GM21737 (cell line): ENCODE measurements at regions not wholly inside any gene's neighbourhood (a gene's known extent, or its start where the extent isn't known, plus 50 kb on each side); places are given as distances from the start of the nearest gene placed in this dataset.
"Not testable (repeated sequence)": the region's sequence is repeated elsewhere in the genome, so short reads cannot be mapped to it uniquely, and the experiment has no call there.

Experiments
- ATAC-seq: cut with Tn5 transposase; IDR thresholded peaks from one replicate; pipeline ENCODE4 v1.9.1; 2021; ENCODE audit warnings: mild to moderate bottlenecking, moderate library complexity; ENCODE audit not compliant: unreplicated experiment

DNA sequence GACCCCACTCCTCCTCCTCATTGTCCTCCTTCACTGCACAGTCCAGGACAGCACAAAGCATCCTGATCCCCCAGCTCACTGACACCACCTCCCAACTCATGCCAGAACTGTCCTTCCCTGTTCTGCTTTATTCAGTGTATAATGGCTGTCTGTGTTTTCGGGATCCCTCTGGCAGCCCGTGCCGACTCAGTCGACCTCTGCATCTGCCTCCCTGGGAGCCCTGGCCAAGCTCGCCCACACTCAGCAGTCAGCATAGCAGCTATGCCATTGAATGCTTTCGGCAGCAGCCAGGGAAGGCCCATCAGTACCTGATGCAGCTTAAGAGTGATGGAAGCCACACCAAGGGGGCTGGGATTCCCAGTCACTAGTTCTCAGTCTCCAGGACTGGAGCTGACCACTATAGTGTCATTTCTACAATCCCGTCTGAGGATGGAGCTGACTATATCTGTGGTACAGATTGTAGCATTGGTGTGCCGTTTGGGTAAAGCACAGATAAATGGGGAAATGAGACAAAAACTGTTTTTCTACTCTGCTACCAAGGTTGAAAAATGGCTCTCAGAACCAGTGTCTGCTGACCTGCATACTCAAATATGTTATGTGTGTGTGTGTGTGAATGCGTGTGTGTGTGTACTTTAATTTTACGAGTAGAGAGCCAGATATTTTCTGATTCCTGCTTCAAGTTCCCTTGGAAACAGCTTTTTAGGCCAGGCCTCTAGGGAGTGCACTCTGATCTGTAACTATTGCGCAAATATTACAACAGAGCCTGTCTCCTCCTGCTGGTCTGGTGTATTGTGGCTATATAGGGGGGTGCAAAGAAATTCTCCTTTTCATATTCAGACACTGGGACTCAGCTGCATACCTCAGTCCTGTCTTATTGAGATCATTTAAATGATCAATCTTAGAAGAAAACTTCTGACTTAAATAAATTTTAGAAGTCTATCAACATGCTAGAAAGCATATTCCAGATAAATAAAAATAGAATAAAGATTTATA is 78.8 kb upstream of the TOP3B start:
- ATAC-seq, result no peak

DNA sequence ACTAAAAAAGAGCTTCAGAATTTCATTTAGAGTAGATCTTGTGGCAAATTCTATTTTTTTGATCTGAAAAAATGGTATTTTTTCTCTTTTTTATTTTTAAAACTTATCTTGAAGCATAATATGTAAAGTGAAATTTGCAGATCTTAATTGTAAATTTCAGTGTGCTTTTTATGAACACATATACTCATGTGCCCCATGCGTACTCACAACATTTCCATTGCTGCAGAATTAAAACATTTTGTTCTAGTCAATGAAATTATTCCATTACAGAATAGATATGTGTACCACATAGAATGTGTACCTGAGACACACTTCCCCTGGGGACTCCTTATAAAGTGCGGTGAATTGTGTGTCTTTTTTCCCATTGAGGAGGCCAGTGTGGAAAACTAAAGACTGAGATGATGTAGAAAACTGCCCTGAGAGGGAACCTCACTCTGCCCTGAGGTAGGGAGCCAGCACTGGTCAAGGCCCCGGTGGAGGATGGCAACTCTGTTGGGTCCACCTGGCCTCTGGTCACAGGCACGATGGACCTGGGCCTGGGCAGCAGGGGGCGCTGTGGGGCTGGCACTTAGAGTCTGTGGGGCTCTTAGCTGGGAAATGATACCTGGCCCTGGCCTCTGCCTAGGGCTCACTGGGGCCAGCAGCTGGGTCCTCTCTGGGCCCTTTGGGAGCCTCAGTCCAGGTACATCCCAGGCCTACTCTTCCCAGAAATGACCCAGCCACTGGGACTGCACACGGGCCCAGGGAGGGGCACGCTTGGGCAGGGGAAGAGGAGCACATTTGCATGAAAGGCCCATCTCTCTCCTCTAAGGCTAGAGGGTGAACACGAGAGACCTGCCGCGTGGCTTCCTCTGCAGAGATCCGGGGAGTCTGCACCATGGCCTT is 77.9 kb upstream of the TOP3B start:
- ATAC-seq, result peak; percentile 69

DNA sequence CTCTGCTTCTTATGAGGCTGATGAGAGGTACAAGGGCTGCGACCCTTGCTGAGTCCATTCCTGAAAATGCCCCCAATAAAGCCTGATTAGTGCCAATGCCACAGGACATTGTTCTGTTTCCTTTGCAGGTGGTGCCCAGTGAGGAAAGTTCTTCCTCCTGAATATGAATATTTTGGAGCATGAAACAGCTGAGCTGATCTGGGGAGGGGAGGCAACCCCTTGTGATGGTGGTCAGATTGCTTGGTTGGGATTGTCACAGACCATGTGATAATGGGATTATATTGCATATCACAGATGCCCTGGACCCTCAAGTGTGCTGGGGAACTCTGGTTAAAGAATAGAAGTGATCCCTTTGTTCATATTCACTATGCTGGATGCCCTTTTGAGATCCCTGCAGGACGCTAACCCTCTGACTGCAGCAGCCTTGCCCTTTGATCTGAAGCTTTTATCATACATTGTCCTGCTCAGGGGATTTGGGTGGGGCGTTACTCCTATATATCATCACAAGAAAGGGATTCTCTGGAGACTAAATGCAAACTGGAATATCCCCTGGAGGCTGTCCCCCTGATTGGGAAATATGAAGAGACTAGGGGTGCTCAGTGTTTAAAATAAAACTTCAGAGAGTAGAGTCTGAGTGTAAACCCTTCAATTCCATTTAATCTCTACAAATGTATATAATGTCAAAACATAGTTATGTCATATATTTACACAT is 76.9 kb upstream of the TOP3B start:
- ATAC-seq, result no peak

DNA sequence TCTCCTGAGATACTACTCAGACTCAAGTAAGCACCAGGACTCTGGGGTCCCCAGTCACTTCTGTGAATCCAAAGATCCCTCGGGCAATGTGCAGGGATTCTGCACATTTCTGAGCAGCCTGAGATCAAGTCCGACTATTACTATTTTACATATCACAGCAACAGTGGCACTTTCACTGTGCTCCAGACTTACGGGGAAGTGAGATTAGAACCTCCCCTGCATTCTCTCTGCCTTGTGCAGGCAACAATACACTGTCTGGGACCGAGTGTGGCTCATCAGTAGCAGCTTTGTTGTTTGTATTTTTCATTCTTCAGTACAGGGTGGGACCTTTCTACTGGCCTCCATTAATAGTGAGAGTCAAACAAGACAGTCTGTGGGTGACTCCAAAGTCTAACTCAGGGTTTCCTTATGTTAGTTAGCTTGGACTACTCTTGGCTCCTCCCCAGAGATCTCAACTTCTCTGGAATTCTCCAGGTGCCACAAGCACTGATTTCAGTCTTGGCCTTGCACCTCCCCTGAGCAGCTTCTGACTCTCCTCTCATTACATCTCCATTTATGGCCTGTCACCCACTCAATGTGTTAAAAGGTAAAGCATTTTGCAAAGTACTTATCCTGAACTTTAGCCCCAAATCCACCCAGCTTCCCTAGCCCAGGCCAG is 76.2 kb upstream of the TOP3B start:
- ATAC-seq, result no peak

DNA sequence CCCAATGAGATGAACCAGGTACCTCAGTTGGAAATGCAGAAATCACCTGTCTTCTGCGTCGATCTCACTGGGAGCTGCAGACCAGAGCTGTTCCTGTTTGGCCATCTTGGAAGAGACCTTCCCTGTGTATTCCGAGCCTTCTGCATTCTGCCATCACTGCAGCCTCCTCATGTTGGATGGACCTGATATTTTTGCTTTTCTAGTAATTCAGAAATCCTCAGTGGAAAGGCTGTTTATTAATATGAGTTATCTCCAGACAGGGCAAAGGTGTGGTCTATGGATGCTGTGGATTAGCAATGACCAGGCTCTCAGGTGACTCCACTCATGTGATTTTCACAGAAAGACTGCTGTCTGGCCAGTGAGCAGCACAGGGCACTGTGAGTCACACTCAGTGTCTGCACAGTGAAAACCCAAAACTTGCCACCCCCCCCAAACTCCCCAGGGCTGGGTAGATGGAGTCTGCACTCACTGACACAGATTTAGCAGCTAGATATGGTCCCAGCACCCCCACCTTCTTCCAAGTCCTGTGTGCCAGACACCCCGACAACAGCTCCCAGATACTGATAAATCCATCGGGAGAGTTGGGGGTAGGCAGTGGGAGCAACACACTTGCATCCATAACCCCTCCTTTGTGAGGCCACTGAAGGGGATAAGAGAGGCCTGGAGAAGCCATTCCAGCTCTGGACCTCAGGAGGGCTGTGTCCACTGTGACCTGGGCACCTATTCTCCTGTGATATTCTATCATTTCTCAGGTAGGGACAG is 75.2 kb upstream of the TOP3B start:
- ATAC-seq, result no peak

DNA sequence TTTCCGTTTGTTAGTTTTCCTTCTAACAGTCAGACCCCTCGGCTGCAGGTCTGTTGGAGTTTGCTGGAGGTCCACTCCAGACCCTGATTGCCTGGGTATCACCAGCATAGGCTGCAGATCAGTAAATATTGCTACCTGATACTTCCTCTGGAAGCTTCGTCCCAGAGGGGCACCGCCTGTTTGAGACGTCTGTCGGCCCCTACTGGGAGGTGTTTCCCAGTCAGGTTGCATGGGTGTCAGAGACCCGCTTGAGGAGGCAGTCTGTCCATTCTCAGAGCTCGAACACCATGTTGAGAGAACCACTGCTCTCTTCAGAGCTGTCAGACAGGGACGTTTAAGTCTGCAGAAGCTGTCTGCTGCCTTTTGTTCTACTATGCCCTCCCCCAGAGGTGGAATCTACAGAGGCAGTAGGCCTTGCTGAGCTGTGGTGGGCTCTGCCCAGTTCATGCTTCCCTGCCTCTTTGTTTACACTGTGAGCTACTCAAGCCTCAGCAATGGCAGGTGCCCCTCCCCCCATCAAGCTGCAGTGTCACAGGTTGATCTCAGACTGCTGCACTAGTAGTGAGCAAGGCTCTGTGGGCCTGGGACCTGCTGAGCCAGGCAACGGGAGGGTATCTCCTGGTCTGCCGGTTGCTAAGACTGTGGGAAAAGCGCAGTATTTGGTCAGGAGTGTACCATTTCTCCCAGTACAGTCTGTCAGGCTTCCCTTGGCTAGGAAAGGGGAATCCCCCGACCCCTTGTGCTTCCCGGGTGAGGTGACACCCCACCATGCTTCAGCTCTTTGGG is 74.4 kb upstream of the TOP3B start:
- not testable (repeated sequence) for ATAC-seq

DNA sequence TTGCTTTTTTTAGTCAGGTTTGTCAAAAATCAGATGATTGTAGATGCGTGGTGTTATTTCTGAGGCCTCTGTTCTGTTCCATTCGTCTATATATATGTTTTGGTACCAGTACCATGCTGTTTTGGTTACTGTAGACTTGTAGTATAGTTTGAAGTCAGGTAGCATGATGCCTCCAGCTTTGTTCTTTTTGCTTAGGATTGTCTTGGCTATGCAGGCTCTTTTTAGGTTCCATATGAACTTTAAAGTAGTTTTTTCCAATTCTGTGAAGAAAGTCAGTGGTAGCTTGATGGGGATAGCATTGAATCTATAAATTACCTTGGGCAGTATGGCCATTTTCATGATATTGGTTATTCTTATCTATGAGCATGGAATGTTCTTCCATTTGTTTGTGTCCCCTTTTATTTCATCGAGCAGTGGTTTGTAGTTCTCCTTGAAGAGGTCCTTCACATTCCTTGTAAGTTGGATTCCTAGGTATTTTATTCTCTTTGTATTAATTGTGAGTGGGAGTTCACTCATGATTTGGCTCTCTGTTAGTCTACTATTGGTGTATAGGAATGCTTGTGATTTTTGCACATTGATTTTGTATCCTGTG is 70.1 kb upstream of the TOP3B start:
- ATAC-seq, result not testable (repeated sequence)

DNA sequence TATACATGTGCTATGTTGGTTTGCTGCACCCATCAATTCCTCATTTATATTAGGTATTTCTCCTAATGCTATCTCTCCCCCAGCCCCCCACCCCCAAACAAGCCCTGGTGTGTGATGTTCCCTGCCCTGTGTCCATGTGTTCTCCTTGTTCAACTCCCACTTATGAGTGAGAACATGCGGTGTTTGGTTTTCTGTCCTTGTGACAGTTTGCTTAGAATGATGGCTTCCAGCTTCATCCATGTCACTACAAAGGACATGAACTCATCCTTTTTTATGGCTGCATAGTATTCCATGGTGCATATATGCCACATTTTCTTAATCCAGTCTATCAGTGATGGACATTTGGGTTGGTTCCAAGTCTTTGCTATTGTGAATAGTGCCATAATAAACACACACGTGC is 68.4 kb upstream of the TOP3B start:
- not testable (repeated sequence) for ATAC-seq

DNA sequence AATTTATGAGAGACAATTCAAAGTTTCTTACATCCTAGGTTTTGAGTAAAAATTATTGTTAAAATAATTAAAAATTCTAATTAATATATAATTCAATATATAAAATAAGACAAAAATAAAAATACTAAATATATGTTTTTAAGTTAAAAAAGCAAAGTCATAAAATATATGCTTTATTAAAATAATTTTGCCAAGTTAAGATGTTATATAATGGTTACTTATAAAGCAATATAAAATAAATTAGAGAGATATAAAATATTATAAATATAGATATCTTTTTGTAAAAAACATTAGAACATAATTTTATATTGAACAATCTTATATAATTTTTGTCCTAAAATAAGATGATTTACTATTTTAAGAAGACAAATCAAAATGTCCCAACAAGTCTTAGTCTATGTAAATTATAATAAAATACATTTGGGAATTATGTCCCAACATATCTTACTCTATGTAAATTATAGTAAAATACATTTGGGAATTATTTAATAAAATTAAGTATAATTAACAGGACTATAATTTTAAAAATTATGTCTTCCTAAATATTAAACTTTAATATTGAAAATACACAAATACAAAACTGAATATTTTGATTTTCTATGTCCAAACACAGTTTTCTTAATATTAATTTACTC is 67.7 kb upstream of the TOP3B start:
- ATAC-seq, result no peak

DNA sequence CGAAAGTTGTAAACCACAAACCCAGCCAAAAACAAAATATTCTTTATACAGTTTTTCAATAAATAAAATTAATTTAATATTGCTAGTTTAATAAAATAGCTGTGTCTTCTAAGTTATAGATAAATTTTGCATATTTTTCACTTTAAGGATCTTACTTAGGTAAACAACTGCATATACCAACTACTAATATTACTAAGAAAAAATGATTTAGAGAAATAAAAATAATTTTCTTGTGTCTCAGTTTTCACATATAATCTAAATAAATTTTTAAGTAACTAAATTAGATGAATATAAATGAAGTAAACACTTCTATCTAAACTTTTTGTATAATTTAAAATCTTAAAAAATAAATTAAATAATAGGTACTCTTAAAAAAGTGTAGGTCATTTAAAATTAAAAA is 67.1 kb upstream of the TOP3B start:
- ATAC-seq, result no peak

DNA sequence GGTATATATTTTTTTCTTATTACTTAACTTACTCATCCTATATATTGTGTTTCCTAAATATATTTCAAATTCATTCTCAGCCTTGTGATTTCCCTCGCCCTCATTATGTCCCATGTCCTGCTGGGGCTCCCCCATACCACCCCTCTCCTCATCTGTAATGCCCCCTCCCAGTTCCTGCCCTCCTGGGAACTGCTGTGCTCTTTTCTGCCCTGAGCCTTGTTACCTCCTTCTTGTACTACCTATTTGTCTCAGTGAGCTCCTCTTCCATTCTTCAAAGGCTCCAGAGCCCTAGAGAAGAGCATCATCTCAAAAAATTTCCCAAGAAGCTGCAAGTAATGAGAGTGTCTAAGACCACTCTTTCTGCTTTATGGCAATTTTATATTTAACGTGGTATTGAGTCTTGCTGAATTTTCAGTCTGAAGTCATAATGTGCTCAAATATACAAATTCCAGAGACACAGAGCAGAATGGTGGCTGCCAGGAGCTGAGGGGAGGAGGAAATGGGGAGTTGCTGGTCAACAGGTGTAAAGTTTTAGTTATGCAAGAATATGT is 66.5 kb upstream of the TOP3B start:
- ATAC-seq, result no peak

DNA sequence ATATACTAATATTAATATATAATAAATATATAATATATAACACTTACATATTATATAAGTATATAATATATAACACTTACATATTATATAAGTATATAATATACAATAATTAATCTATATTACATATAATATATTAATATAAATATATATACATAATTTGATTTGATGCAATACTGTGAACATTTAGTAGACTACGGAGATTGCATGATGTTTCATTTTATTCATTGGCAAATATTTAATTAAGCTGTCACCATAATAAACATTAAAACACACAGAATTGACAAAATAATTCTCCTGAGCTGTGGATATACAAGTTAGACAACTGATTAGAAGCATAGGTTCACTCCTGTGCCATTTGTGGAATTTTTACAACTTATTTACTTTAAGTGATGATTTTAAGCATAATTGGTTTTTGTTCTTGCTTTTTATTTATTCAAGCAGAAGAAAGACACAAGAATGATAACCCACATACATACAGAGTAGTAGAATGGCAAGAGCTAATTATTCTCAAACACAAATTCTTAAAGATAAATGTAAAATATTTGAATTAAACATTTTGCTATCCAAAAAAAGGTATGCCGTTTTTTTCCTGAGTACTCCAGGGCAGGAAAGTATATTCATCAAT is 65.8 kb upstream of the TOP3B start:
- ATAC-seq, result no peak

DNA sequence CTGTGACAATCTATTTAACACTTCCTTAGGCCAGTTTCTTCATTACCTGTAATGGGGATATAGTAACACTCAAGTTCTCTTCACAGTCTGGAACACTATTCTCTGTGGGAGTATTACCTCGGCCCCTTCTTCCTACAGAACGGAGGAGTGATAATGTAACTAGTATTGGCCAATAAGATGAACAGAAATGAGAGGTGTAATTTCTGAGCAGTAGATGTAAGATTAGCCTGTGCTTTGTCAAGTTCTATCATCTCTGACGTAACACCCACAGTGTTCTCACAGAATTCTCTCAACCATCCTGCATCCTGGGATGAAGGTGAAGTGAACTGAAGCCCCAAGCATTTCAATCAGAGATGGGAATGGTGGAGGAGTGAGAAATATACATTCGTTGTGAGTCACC is 65.2 kb upstream of the TOP3B start:
- ATAC-seq, result no peak

DNA sequence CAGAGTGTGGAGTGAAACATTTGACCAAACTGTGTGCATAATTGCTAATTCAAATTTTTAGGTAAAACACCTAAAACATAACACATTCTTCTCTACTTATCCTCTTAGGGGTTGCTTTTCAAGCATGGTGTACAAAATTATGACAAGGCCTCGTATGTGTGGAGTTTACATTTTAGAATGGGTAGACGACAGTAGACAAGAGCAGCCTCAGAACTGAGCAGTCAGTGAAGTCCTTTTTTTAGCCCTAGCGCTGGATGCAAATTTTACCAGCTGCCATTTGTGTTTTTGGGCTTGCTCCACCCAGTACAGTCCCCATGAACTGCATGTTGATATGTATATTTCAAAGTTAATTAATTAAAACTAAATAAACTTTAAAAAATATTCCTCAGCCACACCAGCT is 64.7 kb upstream of the TOP3B start:
- no peak for ATAC-seq

DNA sequence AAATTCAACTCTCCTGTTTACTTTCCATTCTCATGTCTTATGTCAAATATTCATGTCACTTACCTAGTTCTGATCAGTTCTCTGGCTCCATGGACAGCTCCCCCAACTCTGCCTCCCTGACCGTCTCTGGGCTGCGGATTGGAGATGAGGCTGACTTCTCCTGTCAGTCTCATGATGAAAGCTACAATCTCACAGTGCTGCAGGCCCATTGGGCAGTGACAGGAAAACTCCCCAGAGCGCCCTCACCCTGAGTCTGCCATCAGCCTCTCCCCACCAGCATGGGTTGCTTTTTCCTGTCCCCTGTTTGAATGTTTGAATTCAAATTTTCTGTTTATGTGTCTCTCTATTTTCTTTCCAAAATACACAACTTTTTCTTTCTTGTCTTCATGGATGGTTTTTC is 63.8 kb upstream of the TOP3B start:
- no peak for ATAC-seq

DNA sequence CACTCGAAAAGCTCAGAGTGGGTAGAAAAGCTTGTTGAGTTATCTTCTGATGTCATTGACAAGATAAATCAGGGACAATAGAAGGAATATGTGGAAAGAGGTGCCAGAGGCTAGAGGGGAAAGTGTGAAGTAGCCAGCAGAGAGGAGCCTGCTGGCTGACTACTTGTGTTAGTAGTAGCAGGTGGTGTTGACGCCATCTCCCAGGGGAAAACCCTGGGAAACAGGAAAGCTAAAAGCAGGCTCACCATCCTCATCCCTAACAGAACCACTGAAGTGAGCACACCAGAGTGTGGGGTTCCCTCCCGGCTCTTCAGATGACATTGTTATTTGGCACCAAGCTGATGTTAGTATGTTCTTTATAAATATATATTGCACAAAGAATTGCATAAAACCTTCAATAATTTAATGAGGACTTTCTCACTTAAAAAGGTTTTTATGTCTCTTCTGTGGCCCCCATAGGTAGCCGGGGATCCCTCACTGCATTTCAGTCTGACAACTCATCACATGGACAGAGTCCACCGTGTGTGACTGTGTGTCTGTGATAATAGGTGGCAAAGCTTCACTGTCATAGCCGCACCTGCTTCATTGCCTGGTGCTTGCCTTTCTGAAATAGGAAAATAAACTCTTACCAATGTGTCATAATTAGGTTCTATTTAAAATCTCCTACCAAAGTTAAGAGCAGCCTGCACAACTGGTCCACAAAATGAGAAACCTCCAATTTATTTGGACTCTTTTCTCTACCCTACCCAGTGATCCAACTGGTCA is 63.2 kb upstream of the TOP3B start:
- no peak for ATAC-seq

DNA sequence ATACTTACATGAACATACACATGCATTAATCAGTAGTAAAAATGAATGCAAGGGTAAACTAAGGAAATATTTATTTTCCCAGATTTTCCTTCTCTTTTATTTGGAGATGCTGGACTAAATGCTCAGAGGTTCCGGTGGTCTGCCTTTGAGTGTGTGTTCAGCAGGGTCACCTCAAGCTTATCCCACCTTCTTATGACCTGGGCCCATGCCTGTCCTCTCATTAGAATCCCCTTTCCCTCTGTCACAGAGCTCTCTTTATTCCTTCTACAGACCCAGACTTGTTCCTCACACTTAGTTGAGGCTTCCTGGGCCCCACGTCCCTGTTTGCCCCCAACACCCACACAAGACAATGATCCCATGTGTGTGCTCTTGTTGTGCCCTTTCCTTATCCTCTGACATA is 61.6 kb upstream of the TOP3B start:
- ATAC-seq, result no peak
